ENCODE measurements at regions not wholly inside any gene's neighbourhood (a gene's known extent, or its start where the extent isn't known, plus 50 kb on each side); places are given as distances from the start of the nearest gene placed in this dataset.

GRCh38 chr9:1454211-1454610 is 404.1 kb downstream of the DMRT2 start:
- TF ChIP-seq FOXM1 (IDR thresholded peaks at IDR 0.05; ENCODE audit: borderline replicate concordance, low read depth) (no peak), TCF12 (IDR thresholded peaks at IDR 0.05; ENCODE audit: low read depth) (no peak), USF1 (IDR thresholded peaks at IDR 0.05) (no peak), YY1 (IDR thresholded peaks at IDR 0.05; ENCODE audit: low read depth) (no peak), RAD21 (IDR thresholded peaks at IDR 0.05; ENCODE audit: low read depth) (no peak), ZBTB7A (IDR thresholded peaks at IDR 0.05; ENCODE audit: low read depth) (no peak), EGR1 (IDR thresholded peaks at IDR 0.05) (no peak), TEAD4 (IDR thresholded peaks at IDR 0.05) (no peak), CREB1 (IDR thresholded peaks at IDR 0.05; ENCODE audit: low read depth) (no peak), MAX (IDR thresholded peaks at IDR 0.05) (no peak), EP300 (IDR thresholded peaks at IDR 0.05; ENCODE audit: borderline replicate concordance) (no peak), NFIC (IDR thresholded peaks at IDR 0.05) (no peak), CEBPB (IDR thresholded peaks at IDR 0.05) (no peak), REST (IDR thresholded peaks at IDR 0.05; ENCODE audit: low read depth) (no peak), TAF1 (IDR thresholded peaks at IDR 0.05; ENCODE audit: low read depth) (no peak)

GRCh38 chr9:1454616-1455347 is 404.6 kb downstream of the DMRT2 start:
- TF ChIP-seq CEBPB (IDR thresholded peaks at IDR 0.05) (no peak), RAD21 (IDR thresholded peaks at IDR 0.05; ENCODE audit: low read depth) (no peak), CREB1 (IDR thresholded peaks at IDR 0.05; ENCODE audit: low read depth) (no peak), EGR1 (IDR thresholded peaks at IDR 0.05) (no peak), TCF12 (IDR thresholded peaks at IDR 0.05; ENCODE audit: low read depth) (no peak), NFIC (IDR thresholded peaks at IDR 0.05) (no peak), EP300 (IDR thresholded peaks at IDR 0.05; ENCODE audit: borderline replicate concordance) (no peak), FOXM1 (IDR thresholded peaks at IDR 0.05; ENCODE audit: borderline replicate concordance, low read depth) (no peak), MAX (IDR thresholded peaks at IDR 0.05) (no peak), REST (IDR thresholded peaks at IDR 0.05; ENCODE audit: low read depth) (no peak), YY1 (IDR thresholded peaks at IDR 0.05; ENCODE audit: low read depth) (no peak)

- no peak for TF ChIP-seq MAX (IDR thresholded peaks at IDR 0.05)
- no peak for TF ChIP-seq REST (IDR thresholded peaks at IDR 0.05; ENCODE audit: low read depth)
- no peak for TF ChIP-seq NFIC (IDR thresholded peaks at IDR 0.05)
- no peak for TF ChIP-seq EGR1 (IDR thresholded peaks at IDR 0.05)
Observed at GRCh38 chr9:1455766-1456165, 405.6 kb downstream of the DMRT2 start.

- TF ChIP-seq NFIC (IDR thresholded peaks at IDR 0.05): no peak
- TF ChIP-seq CEBPB (IDR thresholded peaks at IDR 0.05): no peak
- no peak for TF ChIP-seq USF1 (IDR thresholded peaks at IDR 0.05)
- no peak for TF ChIP-seq EP300 (IDR thresholded peaks at IDR 0.05; ENCODE audit: borderline replicate concordance)
- TF ChIP-seq TCF12 (IDR thresholded peaks at IDR 0.05; ENCODE audit: low read depth): no peak
- no peak for TF ChIP-seq ZBTB7A (IDR thresholded peaks at IDR 0.05; ENCODE audit: low read depth)
- no peak for TF ChIP-seq TAF1 (IDR thresholded peaks at IDR 0.05; ENCODE audit: low read depth)
- TF ChIP-seq FOXM1 (IDR thresholded peaks at IDR 0.05; ENCODE audit: borderline replicate concordance, low read depth): no peak
- no peak for TF ChIP-seq MAX (IDR thresholded peaks at IDR 0.05)
- TF ChIP-seq EGR1 (IDR thresholded peaks at IDR 0.05): no peak
- no peak for TF ChIP-seq REST (IDR thresholded peaks at IDR 0.05; ENCODE audit: low read depth)
- TF ChIP-seq YY1 (IDR thresholded peaks at IDR 0.05; ENCODE audit: low read depth): no peak
- TF ChIP-seq RAD21 (IDR thresholded peaks at IDR 0.05; ENCODE audit: low read depth): no peak
- no peak for TF ChIP-seq CREB1 (IDR thresholded peaks at IDR 0.05; ENCODE audit: low read depth)
- TF ChIP-seq TEAD4 (IDR thresholded peaks at IDR 0.05): no peak
Observed at GRCh38 chr9:1456301-1457024, 406.3 kb downstream of the DMRT2 start.
